CD4-positive, alpha-beta memory T cell (primary cell): ENCODE measurements at regions not wholly inside any gene's neighbourhood (a gene's known extent, or its start where the extent isn't known, plus 50 kb on each side); places are given as distances from the start of the nearest gene placed in this dataset.
A peak's percentile ranks its signal among the peaks of the same experiment; 100 is the strongest.

Experiments
- CTCF ChIA-PET: fragments of 350-600 bp; sonication (Branson Sonifier 250); formaldehyde crosslinking; loops from one replicate; lab custom pipeline; 2021; ENCODE audit warnings: inconsistent platforms; ENCODE audit not compliant: partially characterized antibody; lab: Charles Lee
- POLR2A ChIA-PET: fragments of 350-600 bp; sonication (Branson Sonifier 250); formaldehyde crosslinking; loops from one replicate; lab custom pipeline; 2021; ENCODE audit not compliant: partially characterized antibody; lab: Charles Lee
- DNase-seq, 5 donors: peaks; one replicate each; pipeline versions ENCODE4 v3.0.0 to v3.0.0-alpha.2; 2020 to 2022; ENCODE audit warnings: mixed read lengths in 1 of 5
- H3K27ac ChIP-seq: one replicate; pipeline ENCODE4 v1.7.0; 2013; ENCODE audit warnings: low read depth, low read length
- H3K27me3 ChIP-seq: 2 replicates; pipeline ENCODE4 v1.7.0; 2013; ENCODE audit warnings: mild to moderate bottlenecking, low read length, moderate library complexity; ENCODE audit not compliant: insufficient read depth
- H3K36me3 ChIP-seq: 2 replicates; pipeline ENCODE4 v1.7.0; 2013; ENCODE audit warnings: mild to moderate bottlenecking, low read length, moderate library complexity; ENCODE audit not compliant: insufficient read depth
- H3K4me1 ChIP-seq: 2 replicates; pipeline ENCODE4 v1.7.0; 2013; ENCODE audit warnings: mild to moderate bottlenecking, low read length, moderate library complexity; ENCODE audit not compliant: insufficient read depth
- H3K4me3 ChIP-seq, 2 donors: one replicate each; pipeline ENCODE4 v1.7.0; 2013; ENCODE audit warnings: low read length in 2 of 2, mild to moderate bottlenecking in 1 of 2
- H3K9me3 ChIP-seq, 2 donors: one replicate each; pipeline ENCODE4 v1.7.0; 2013; ENCODE audit warnings: low read length in 2 of 2, control low read depth in 1 of 2; ENCODE audit not compliant: control insufficient read depth in 1 of 2
- H3K27ac Mint-ChIP-seq, 7 donors: one replicate each; pipeline ENCODE4 v1.8.0; 2020 to 2021; ENCODE audit warnings: mixed read lengths in 7 of 7, mild to moderate bottlenecking in 6 of 7, inconsistent platforms in 3 of 7, moderate library complexity in 3 of 7
- H3K27me3 Mint-ChIP-seq, 2 donors: one replicate each; pipeline ENCODE4 v1.8.0; 2020 to 2021; ENCODE audit warnings: mixed read lengths in 2 of 2
- H3K36me3 Mint-ChIP-seq, 2 donors: one replicate each; pipeline ENCODE4 v1.8.0; 2020 to 2021; ENCODE audit warnings: mixed read lengths in 2 of 2, inconsistent platforms in 1 of 2, mild to moderate bottlenecking in 1 of 2
- H3K4me1 Mint-ChIP-seq, 4 donors: one replicate each; pipeline ENCODE4 v1.8.0; 2020 to 2021; ENCODE audit warnings: mixed read lengths in 4 of 4, mild to moderate bottlenecking in 1 of 4
- H3K4me3 Mint-ChIP-seq, 8 donors: one replicate each; pipeline ENCODE4 v1.8.0; 2020 to 2021; ENCODE audit warnings: mixed read lengths in 8 of 8, mild to moderate bottlenecking in 7 of 8, moderate library complexity in 6 of 8, inconsistent platforms in 3 of 8
- H3K9me3 Mint-ChIP-seq, 8 donors: one replicate each; pipeline ENCODE4 v1.8.0; 2020 to 2021; ENCODE audit warnings: mixed read lengths in 8 of 8, mild to moderate bottlenecking in 5 of 8, inconsistent platforms in 3 of 8, moderate library complexity in 1 of 8
- intact Hi-C: fragments of 100-400 bp; cut with micrococcal nuclease; formaldehyde crosslinking; loops from one replicate; pipeline ENCODE4 v1.15.1; 2023

GRCh38 chr21:33978585-33978984 is 63.0 kb upstream of the ATP5PO start:
- CTCF ChIA-PET: no interaction called here
- Mint-ChIP-seq H3K9me3 (no peaks in the 10 kb centered on the region), H3K27ac (peak overlapping the region in 4 of 7 donors; percentile 1 to 51 (median 17)), H3K4me3 (peak overlapping the region in 2 of 8 donors; percentile 4 to 11), H3K4me1 (peaks cover 36 to 53% (median 44%) of the 10 kb centered on the region in 4 donors), H3K36me3 (no peaks in the 10 kb centered on the region), H3K27me3 (no peaks in the 10 kb centered on the region)
- H3K4me1 ChIP-seq: peaks cover 33% of the 10 kb centered on the region
- POLR2A ChIA-PET: interaction anchor here (15.3 kb wide), 1 partner anchor 27 kb away, joined by 230 read pairs; no protein-coding TSS in a partner anchor
- DNase-seq: no peak
- no peaks in the 10 kb centered on the region for H3K36me3 ChIP-seq
- H3K27ac ChIP-seq: no peak overlapping the region
- no peaks in the 10 kb centered on the region for H3K9me3 ChIP-seq
- no peak overlapping the region for H3K4me3 ChIP-seq
- intact Hi-C loops: no loop called here
- no peaks in the 10 kb centered on the region for H3K27me3 ChIP-seq

- Mint-ChIP-seq H3K27me3 (no peaks in the 10 kb centered on the region), H3K9me3 (no peaks in the 10 kb centered on the region), H3K27ac (peak overlapping the region in 6 of 7 donors; percentile 3 to 88 (median 64)), H3K4me3 (peak overlapping the region in 1 of 8 donors; percentile 15), H3K36me3 (no peaks in the 10 kb centered on the region), H3K4me1 (peaks cover 34 to 53% (median 44%) of the 10 kb centered on the region in 4 donors)
- no peak for DNase-seq
- Histone ChIP-seq H3K36me3 (no peaks in the 10 kb centered on the region), H3K4me1 (peaks cover 33% of the 10 kb centered on the region), H3K4me3 (no peak overlapping the region), H3K27ac (no peak overlapping the region), H3K9me3 (no peaks in the 10 kb centered on the region), H3K27me3 (no peaks in the 10 kb centered on the region)
- CTCF ChIA-PET: interaction anchor here (0.8 to 2.9 kb wide), 5 partner anchors 12 to 385 kb away, joined by 3 to 13 read pairs (median 4); no protein-coding TSS in a partner anchor
- POLR2A ChIA-PET: interaction anchor here (0.7 to 15.3 kb wide), 8 partner anchors 9 to 96 kb away, joined by 3 to 230 read pairs (median 5); partner anchors contain the start of genes MRPS6 and SLC5A3
- intact Hi-C loops: loop anchor here (2.0 kb wide), 1 partner anchor 53 kb away; no protein-coding TSS in a partner anchor
Observed at GRCh38 chr21:33977721-33978369, 62.2 kb upstream of the ATP5PO start.

DNA sequence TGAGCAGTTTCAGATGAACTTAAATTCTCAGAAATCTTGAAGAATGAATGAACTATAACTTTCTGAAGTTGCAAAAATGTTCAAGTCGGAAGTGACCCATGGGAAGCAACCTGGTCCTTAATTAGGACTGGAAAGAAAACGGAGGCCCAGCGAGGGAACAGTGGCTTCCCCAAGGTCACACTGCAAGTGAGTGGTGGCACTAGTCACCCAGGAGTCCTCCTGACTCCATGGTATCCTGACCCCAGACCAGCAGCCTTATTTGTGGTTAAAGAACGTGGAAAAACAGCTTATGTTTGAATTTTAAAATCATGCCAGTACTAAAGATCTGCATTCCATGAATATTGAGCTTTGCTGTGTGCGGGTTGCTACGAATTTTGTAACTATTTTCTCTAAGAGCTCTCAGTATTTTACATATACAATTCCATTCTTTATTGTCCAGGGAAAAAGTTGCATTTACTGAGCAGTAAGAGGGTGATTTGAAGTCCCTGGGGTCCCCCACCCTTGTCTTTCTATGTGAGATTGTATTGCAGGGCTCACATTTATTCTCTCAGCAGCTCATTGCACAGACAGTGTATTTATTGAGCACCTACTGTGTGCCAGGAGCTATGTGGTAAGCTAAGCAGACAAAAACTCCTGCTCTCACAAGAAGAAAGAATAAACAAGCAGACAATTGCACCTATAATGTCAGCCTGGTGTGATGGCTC is 61.6 kb upstream of the ATP5PO start:
- no peaks in the 10 kb centered on the region for H3K9me3 ChIP-seq
- no peaks in the 10 kb centered on the region for H3K9me3 Mint-ChIP-seq
- H3K4me3 ChIP-seq: no peak overlapping the region
- peaks cover 34 to 53% (median 44%) of the 10 kb centered on the region in 4 donors for H3K4me1 Mint-ChIP-seq
- no peaks in the 10 kb centered on the region for H3K36me3 ChIP-seq
- H3K27me3 Mint-ChIP-seq: no peaks in the 10 kb centered on the region
- no peak for DNase-seq
- CTCF ChIA-PET: interaction anchor here (0.8 to 2.9 kb wide), 6 partner anchors 11 to 385 kb away, joined by 3 to 13 read pairs (median 4); no protein-coding TSS in a partner anchor
- H3K4me3 Mint-ChIP-seq: peak overlapping the region in 7 of 8 donors; percentile 41 to 83 (median 65)
- peak overlapping the region; percentile 58 for H3K27ac ChIP-seq
- POLR2A ChIA-PET: interaction anchor here (0.7 to 15.3 kb wide), 12 partner anchors 9 to 97 kb away, joined by 3 to 230 read pairs (median 6); partner anchors contain the start of genes MRPS6 and SLC5A3
- intact Hi-C loops: loop anchor here (2.0 kb wide), 1 partner anchor 52 kb away; no protein-coding TSS in a partner anchor
- peaks cover 33% of the 10 kb centered on the region for H3K4me1 ChIP-seq
- no peaks in the 10 kb centered on the region for H3K36me3 Mint-ChIP-seq
- H3K27me3 ChIP-seq: no peaks in the 10 kb centered on the region
- H3K27ac Mint-ChIP-seq: peak overlapping the region; percentile 67 to 98 (median 94)

GRCh38 chr21:33976082-33977016 is 60.7 kb upstream of the ATP5PO start:
- no peaks in the 10 kb centered on the region for H3K36me3 ChIP-seq
- H3K27me3 Mint-ChIP-seq: no peaks in the 10 kb centered on the region
- no peaks in the 10 kb centered on the region for H3K9me3 Mint-ChIP-seq
- peaks cover 33% of the 10 kb centered on the region for H3K4me1 ChIP-seq
- no peaks in the 10 kb centered on the region for H3K9me3 ChIP-seq
- intact Hi-C loops: loop anchor here (1.0 to 2.0 kb wide), 2 partner anchors 28 to 52 kb away; no protein-coding TSS in a partner anchor
- peaks cover 37 to 58% (median 48%) of the 10 kb centered on the region in 4 donors for H3K4me1 Mint-ChIP-seq
- peak overlapping the region; percentile 0 to 7 for H3K4me3 ChIP-seq
- POLR2A ChIA-PET: interaction anchor here (0.6 to 15.3 kb wide), 16 partner anchors 10 to 99 kb away, joined by 3 to 230 read pairs (median 5); partner anchors contain the start of genes ATP5PO, MRPS6 and SLC5A3
- H3K27me3 ChIP-seq: no peaks in the 10 kb centered on the region
- H3K4me3 Mint-ChIP-seq: peak overlapping the region; percentile 41 to 83 (median 66)
- DNase-seq: peak; percentile 21 to 80 (median 29)
- H3K36me3 Mint-ChIP-seq: peaks cover 5 to 6% of the 10 kb centered on the region in 2 donors
- CTCF ChIA-PET: interaction anchor here (0.9 to 2.9 kb wide), 7 partner anchors 10 to 386 kb away, joined by 3 to 13 read pairs (median 3); no protein-coding TSS in a partner anchor
- peak overlapping the region; percentile 58 for H3K27ac ChIP-seq
- H3K27ac Mint-ChIP-seq: peak overlapping the region; percentile 67 to 98 (median 94)

GRCh38 chr21:33975548-33976081 is 60.0 kb upstream of the ATP5PO start:
- DNase-seq: peak; percentile 21 to 77 (median 25)
- Mint-ChIP-seq H3K9me3 (no peaks in the 10 kb centered on the region), H3K27me3 (no peaks in the 10 kb centered on the region), H3K36me3 (peaks cover 7 to 9% of the 10 kb centered on the region in 2 donors), H3K4me3 (peak overlapping the region in 7 of 8 donors; percentile 41 to 83 (median 63)), H3K27ac (peak overlapping the region; percentile 67 to 98 (median 94)), H3K4me1 (peaks cover 37 to 52% (median 45%) of the 10 kb centered on the region in 4 donors)
- H3K36me3 ChIP-seq: peaks cover 4% of the 10 kb centered on the region
- H3K27me3 ChIP-seq: no peaks in the 10 kb centered on the region
- ChIA-PET POLR2A (interaction anchor here (0.6 to 15.3 kb wide), 13 partner anchors 9 to 100 kb away, joined by 3 to 230 read pairs (median 6); partner anchors contain the start of genes ATP5PO, MRPS6 and SLC5A3), CTCF (interaction anchor here (1.4 to 2.9 kb wide), 6 partner anchors 17 to 372 kb away, joined by 3 to 13 read pairs (median 6); no protein-coding TSS in a partner anchor)
- intact Hi-C loops: loop anchor here (1.0 to 2.0 kb wide), 2 partner anchors 27 to 51 kb away; no protein-coding TSS in a partner anchor
- H3K27ac ChIP-seq: peak overlapping the region; percentile 58
- peak overlapping the region; percentile 0 to 7 for H3K4me3 ChIP-seq
- peaks cover 33% of the 10 kb centered on the region for H3K4me1 ChIP-seq
- H3K9me3 ChIP-seq: no peaks in the 10 kb centered on the region
